C4-2B (cell line): ENCODE measurements at regions not wholly inside any gene's neighbourhood (a gene's known extent, or its start where the extent isn't known, plus 50 kb on each side); places are given as distances from the start of the nearest gene placed in this dataset.

Source experiments
- CTCF ChIP-seq: fragments of 450-650 bp; conservative IDR thresholded peaks from 2 replicates; pipeline ENCODE4 v1.5.1; 2017; ENCODE audit warnings: mild to moderate bottlenecking
- ZFX ChIP-seq: fragments of 450-650 bp; IDR thresholded peaks from 2 replicates; pipeline ENCODE4 v1.6.1; 2017

GRCh38 chr12:102766961-102767360 lies 150.1 kb downstream of the PAH start:
- TF ChIP-seq CTCF (no peak), ZFX (no peak)
